ENCODE measurements at regions not wholly inside any gene's neighbourhood (a gene's known extent, or its start where the extent isn't known, plus 50 kb on each side); places are given as distances from the start of the nearest gene placed in this dataset.

- H2AFZ ChIP-seq (ENCODE audit: low read length) = no peak overlapping the region
- no peak overlapping the region for H3K4me3 ChIP-seq (ENCODE audit: low read length)
- H3F3A ChIP-seq (ENCODE audit: insufficient read depth, low read length) = no peaks in the 10 kb centered on the region
- H3K9me3 ChIP-seq (replicated peaks; ENCODE audit: insufficient read depth, low read length) = no peaks in the 10 kb centered on the region
- H3K36me3 ChIP-seq (replicated peaks; ENCODE audit: insufficient read depth, low read length) = no peaks in the 10 kb centered on the region
- no peak overlapping the region for H3K27ac ChIP-seq (ENCODE audit: low read length)
- no peaks in the 10 kb centered on the region for H3K27me3 ChIP-seq (replicated peaks; ENCODE audit: insufficient read depth, low read length)
- H3K9ac ChIP-seq (ENCODE audit: low read length) = no peak overlapping the region
- no peaks in the 10 kb centered on the region for H4K20me1 ChIP-seq (ENCODE audit: insufficient read depth, low read length)
- no peak overlapping the region for H3K4me2 ChIP-seq (ENCODE audit: low read depth, low read length)
- no peaks in the 10 kb centered on the region for H3K4me1 ChIP-seq (ENCODE audit: low read length)
- H3K9me2 ChIP-seq (replicated peaks; ENCODE audit: insufficient read depth, low read length) = no peaks in the 10 kb centered on the region
- no peak for DNase-seq
- no peaks in the 10 kb centered on the region for H3K79me2 ChIP-seq (ENCODE audit: low read length)
- TF ChIP-seq EZH2phosphoT487 (IDR thresholded peaks at IDR 0.05; ENCODE audit: low read length) = no peak
- TF ChIP-seq EZH2 (optimal IDR thresholded peaks at IDR 0.05; ENCODE audit: low read depth, low read length) = no peak
- TF ChIP-seq, protein P1, sequence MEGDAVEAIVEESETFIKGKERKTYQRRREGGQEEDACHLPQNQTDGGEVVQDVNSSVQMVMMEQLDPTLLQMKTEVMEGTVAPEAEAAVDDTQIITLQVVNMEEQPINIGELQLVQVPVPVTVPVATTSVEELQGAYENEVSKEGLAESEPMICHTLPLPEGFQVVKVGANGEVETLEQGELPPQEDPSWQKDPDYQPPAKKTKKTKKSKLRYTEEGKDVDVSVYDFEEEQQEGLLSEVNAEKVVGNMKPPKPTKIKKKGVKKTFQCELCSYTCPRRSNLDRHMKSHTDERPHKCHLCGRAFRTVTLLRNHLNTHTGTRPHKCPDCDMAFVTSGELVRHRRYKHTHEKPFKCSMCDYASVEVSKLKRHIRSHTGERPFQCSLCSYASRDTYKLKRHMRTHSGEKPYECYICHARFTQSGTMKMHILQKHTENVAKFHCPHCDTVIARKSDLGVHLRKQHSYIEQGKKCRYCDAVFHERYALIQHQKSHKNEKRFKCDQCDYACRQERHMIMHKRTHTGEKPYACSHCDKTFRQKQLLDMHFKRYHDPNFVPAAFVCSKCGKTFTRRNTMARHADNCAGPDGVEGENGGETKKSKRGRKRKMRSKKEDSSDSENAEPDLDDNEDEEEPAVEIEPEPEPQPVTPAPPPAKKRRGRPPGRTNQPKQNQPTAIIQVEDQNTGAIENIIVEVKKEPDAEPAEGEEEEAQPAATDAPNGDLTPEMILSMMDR (IDR thresholded peaks at IDR 0.05; ENCODE audit: low read length) = no peak
These were observed 192.6 kb upstream of the POU1F1 start for GRCh38 chr3:87468938-87469337.

DNA sequence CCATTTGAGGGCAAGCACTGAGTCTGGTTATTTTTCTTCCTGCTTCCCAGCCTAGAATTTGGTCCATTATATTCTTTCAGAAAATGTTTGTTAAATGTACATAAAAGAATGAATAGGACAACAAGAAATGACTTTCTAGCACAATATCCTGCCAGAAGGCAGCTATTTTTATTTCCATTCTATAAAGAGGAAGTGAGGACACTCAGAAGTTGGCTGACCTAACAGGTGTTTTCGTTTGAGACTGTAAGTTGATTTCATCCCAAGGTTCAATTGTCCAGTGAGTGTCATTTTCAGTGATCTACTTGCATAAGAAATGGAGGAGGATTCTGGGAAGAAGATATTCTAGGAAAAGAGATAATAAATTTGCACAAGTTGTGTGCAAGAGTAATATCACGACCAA lies 191.9 kb upstream of the POU1F1 start:
- no peaks in the 10 kb centered on the region for H3K36me3 ChIP-seq (replicated peaks; ENCODE audit: insufficient read depth, low read length)
- H3K79me2 ChIP-seq (ENCODE audit: low read length) = no peaks in the 10 kb centered on the region
- no peaks in the 10 kb centered on the region for H3K9me3 ChIP-seq (replicated peaks; ENCODE audit: insufficient read depth, low read length)
- no peaks in the 10 kb centered on the region for H3K27me3 ChIP-seq (replicated peaks; ENCODE audit: insufficient read depth, low read length)
- no peaks in the 10 kb centered on the region for H3F3A ChIP-seq (ENCODE audit: insufficient read depth, low read length)
- TF ChIP-seq EZH2 (optimal IDR thresholded peaks at IDR 0.05; ENCODE audit: low read depth, low read length) (no peak), EZH2phosphoT487 (IDR thresholded peaks at IDR 0.05; ENCODE audit: low read length) (no peak)
- TF ChIP-seq, protein P1 (IDR thresholded peaks at IDR 0.05; ENCODE audit: low read length) = no peak
- DNase-seq = no peak
- no peaks in the 10 kb centered on the region for H3K9me2 ChIP-seq (replicated peaks; ENCODE audit: insufficient read depth, low read length)
- no peak overlapping the region for H3K27ac ChIP-seq (ENCODE audit: low read length)
- H2AFZ ChIP-seq (ENCODE audit: low read length) = no peak overlapping the region
- no peak overlapping the region for H3K9ac ChIP-seq (ENCODE audit: low read length)
- no peak overlapping the region for H3K4me2 ChIP-seq (ENCODE audit: low read depth, low read length)
- H4K20me1 ChIP-seq (ENCODE audit: insufficient read depth, low read length) = no peaks in the 10 kb centered on the region
- no peaks in the 10 kb centered on the region for H3K4me1 ChIP-seq (ENCODE audit: low read length)
- H3K4me3 ChIP-seq (ENCODE audit: low read length) = no peak overlapping the region

GRCh38 chr3:87462228-87462627 lies 185.8 kb upstream of the POU1F1 start:
- TF ChIP-seq EZH2 (optimal IDR thresholded peaks at IDR 0.05; ENCODE audit: low read depth, low read length) (no peak), EZH2phosphoT487 (IDR thresholded peaks at IDR 0.05; ENCODE audit: low read length) (no peak)
- TF ChIP-seq, protein P1 (IDR thresholded peaks at IDR 0.05; ENCODE audit: low read length) = no peak
- no peaks in the 10 kb centered on the region for H3K9me3 ChIP-seq (replicated peaks; ENCODE audit: insufficient read depth, low read length)

More at GRCh38 chr3:87462228-87462627, 185.8 kb upstream of the POU1F1 start:
- no peak for DNase-seq
- Histone ChIP-seq H3K9ac (ENCODE audit: low read length) (no peak overlapping the region), H3K36me3 (replicated peaks; ENCODE audit: insufficient read depth, low read length) (no peaks in the 10 kb centered on the region), H3K4me2 (ENCODE audit: low read depth, low read length) (no peak overlapping the region), H3K79me2 (ENCODE audit: low read length) (no peaks in the 10 kb centered on the region), H3K4me1 (ENCODE audit: low read length) (no peaks in the 10 kb centered on the region), H3K4me3 (ENCODE audit: low read length) (no peak overlapping the region), H3K27me3 (replicated peaks; ENCODE audit: insufficient read depth, low read length) (no peaks in the 10 kb centered on the region), H4K20me1 (ENCODE audit: insufficient read depth, low read length) (no peaks in the 10 kb centered on the region), H3F3A (ENCODE audit: insufficient read depth, low read length) (no peaks in the 10 kb centered on the region), H3K27ac (ENCODE audit: low read length) (no peak overlapping the region), H2AFZ (ENCODE audit: low read length) (no peak overlapping the region), H3K9me2 (replicated peaks; ENCODE audit: insufficient read depth, low read length) (no peaks in the 10 kb centered on the region)
